HG03469 (cell line): ENCODE measurements at regions not wholly inside any gene's neighbourhood (a gene's known extent, or its start where the extent isn't known, plus 50 kb on each side); places are given as distances from the start of the nearest gene placed in this dataset.
"Not testable (repeated sequence)": the region's sequence is repeated elsewhere in the genome, so short reads cannot be mapped to it uniquely, and the experiment has no call there.

Source experiments
- ATAC-seq: cut with Tn5 transposase; IDR thresholded peaks from one replicate; pipeline ENCODE4 v1.9.1; 2021; ENCODE audit warnings: mild to moderate bottlenecking, moderate library complexity, moderate number of reproducible peaks; ENCODE audit not compliant: unreplicated experiment

DNA sequence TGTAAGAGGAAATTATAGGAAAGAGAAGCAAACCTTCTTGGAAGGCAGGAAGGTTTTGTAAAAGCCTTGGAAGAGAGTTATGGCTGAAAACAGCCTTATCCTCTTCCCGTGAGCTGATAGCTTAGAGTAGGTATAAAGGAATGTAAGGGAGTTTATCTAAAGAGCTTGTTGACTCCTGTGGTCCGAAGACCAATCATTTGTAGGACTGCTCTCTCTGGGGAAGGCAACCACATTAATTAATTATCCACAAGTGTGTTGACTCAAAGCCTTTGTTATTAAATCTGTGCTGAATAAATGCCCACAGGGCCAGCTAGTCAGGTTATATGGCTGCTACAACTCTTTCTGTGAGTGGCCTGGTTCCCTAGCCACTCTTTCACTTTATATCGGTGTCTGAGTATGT, 452.1 kb upstream of the RASGRP1 start:
- ATAC-seq: no peak

DNA sequence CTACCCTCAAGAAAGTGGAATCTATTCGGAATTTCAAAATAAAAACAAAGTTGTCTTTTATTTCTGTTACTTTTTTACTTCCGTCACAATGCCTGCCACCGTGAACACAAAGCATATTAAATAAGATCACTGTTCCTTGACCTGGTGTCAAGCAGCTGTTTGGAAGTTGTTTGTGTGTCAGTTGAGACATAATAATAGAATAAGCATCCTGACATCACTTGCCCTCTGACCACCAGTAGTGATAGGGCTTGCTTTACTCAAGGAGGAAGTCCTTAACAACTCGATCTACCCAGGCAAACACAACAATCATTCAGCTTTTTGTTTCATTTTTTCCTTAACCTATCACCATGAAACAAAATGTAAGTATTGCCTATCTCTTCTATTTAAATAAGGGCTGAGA, 454.4 kb upstream of the RASGRP1 start:
- no peak for ATAC-seq

DNA sequence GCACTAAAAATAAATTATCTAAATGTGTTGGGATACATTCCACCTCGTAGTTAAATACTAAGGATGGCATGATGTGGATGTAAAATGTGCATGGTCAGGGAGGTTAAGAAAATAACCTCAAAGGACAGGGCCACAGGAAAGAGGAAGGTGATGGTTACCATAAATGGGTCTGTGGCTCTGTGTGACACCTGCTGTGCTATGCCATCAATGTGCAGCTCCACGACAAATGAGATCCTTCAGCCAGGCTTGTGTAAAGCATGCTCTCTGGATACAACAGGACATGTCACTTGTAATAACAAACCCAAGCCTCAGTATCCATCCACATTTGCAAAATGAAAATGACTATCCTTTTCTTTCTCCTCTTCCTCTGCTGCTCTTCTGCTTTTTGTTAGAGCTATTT, 456.7 kb upstream of the RASGRP1 start:
- no peak for ATAC-seq

DNA sequence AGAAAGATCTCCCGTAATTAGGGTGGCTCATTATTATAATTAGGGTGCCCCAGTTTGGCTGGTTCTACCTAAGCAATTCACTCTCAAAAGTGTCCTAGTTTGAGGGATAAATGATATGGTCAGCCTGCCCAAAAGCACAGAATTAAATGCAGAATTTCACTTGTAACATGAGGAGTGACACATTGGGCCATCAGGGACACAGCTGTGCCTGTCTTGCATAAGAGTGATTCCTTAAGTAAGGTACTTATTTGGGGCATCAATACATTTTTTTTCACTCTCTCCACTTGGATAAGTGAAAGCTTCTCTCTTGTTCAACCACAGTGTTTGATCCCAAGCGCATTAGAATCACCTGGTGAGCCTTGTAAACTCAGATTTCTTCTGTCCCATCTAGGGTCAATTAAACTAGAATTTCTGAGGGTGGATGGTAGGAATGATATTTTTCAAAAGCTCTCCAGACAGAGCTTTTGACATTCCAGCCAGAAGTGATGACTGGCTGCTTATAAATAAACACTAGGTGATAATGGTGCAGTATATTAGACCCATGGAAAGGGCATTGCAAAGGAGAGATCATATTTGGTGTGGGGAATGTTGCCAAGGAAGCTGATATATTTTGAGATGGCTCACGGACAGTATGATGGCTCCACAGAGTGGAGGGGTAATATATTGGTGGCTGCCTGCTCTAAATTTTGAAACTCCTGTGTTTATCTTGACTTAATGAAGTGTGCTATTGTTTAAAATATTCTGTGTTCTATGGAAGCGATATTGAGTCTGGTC, 458.1 kb upstream of the RASGRP1 start:
- no peak for ATAC-seq

DNA sequence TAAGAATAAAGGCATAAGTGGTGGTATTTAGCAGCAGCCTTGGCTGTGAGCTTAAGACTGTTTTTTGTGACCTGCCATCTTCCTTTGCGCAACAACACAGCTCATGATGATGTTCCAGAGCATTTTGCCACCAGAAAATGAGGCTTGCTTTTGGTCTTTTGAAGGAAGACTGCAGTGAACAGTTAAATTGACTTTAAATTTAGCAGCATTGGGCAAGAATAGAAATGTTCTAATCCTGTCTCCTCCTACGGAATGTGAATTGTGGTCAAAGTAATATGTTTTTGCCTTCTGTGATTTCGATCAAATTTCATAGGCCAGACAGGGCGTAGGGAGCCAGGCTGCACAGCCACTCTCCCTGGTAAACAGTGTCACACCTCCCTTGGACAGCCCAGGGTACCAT, 460.7 kb upstream of the RASGRP1 start:
- ATAC-seq: no peak

DNA sequence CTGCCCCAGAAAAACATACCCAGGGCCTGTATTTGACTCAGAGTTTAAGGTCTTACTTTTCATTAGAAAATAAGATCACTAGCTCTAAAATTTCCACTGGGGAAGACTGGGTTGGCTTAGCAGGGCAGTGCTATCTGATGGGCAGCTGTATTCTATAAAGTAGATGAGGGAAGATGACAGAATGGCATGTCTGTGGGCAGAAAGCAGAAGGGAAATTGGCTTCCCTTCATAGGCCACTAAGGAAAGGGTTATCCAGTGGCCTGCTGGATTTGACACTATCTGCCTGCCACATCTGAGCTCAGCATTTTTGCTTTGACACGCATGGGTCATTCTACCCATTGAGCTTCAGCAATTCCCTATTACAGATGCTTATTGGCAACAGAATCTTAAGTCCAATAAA, 461.3 kb upstream of the RASGRP1 start:
- no peak for ATAC-seq

DNA sequence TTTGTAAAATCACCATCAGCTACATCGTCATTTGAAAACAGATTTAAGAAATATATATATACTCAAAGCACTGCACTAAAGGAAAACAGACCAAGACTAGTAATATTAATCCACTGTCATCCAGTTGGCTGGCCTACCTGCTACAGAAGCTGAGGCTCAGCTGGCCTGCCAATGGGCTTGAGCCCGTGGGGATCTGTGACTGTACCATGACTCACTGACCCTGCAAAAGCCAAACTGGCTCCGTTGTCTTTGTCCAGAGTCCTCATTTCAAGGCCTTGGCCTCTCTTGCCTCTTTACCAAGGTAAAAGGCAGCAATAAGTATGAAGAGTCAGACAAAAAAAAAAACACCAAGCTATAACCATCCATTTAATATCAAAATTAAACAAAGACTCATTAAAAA, 463.5 kb upstream of the RASGRP1 start:
- no peak for ATAC-seq

DNA sequence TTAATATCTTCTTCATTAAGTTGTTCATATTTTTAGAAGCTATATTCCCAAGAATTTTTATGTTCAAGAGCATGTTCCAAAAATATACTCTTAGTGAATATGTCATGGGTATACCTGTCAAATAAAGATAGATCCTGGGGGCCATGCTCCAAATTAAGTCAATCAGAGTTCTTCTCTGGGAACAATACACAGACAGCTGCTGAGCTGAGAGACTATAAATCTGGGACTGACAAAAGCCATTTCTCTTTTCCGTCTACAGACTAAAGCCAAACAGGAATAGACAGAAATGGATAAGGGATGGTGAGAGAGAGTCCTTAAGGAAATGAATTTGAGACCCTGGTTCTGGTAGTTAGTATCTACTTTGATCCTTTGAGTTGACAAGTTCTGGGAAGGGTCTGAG, 465.1 kb upstream of the RASGRP1 start:
- ATAC-seq: no peak

DNA sequence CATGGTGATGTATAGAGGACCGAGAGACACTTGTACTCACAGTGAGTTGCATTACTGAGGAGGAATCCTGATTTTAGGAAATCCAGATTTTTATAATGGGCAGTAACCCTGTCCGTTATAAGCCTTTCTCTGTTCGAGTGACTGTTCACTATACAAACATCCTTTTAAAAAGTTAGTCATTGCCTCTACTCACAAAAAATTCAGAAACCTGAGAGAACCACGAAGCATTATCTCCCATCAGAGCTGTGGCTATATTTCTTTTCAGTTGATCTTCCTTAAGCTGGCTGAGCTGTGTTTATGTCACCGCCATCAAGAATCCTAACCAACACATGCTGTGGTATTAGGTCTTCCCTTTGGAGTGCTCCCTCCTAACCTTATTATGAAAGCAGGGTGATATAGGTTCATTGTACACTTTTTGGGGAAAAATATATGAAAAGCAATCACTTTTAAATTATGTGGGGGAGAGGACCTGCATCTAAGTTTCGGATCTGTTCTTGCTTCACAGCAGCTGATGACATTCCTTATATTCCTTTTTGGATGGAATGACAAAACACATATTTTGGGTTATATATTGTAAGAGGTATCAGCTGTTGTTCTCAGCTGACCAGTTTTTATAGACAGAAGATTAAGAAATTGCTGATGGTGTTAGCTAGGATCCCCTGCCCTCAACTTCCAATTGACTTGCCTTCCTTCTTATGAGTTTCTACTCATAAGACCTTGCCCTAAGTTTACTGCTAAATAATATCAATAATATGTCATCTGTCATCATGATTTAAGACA, 465.9 kb upstream of the RASGRP1 start:
- ATAC-seq: no peak

DNA sequence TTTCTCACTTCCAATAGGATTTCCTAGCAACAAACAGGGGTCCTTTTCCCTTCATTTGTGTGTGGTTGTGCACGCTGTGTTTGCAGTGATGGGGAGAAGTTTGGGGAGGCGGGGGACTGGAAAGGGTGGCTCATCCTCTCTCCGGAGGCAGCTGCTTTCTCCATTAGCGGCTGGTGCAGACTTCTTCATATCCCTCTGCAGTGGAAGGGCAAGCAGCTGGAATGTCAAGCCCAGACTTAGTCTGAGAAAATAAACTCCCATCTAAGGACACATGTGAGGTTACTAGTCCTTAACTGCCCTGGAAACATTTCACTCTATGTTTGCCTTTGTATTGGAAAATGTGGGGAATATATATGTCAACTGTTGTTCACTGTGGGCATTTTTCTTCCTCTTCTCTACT, 467.0 kb upstream of the RASGRP1 start:
- no peak for ATAC-seq

DNA sequence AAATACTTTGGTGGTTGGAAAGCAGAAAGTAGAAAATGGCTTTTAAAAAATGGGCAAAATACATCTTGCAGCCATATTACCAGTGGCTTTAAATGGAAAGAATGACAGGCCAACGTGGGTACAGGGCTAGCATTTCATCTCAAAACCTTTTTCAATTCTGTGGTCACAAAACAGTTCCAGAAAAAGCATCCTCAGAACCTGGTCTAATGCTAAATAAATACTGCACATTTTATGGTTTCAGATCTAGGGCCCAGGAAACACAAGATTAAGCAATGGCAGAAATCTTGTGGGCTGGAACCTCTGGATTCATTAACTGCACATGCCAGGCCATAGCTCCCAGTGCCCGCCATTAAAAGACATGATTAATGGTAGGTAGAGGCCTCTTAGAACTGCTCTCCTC, 470.2 kb upstream of the RASGRP1 start:
- no peak for ATAC-seq

DNA sequence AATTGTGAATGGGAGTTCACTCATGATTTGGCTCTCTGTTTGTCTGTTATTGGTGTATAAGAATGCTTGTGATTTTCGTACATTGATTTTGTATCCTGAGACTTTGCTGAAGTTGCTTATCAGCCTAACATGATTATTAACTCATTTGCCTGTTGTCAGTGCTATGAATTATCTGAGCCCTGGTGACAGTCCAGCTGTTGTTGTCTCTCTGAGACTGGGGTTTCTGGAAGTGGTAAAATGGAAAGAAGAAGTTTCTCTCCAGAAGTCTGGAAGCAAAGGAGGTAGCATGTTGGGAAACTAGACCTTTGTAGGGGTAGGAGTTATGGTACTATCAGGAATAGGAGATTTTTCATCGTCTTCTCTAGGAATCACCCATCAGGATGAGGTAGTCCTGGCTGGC, 473.0 kb upstream of the RASGRP1 start:
- ATAC-seq: not testable (repeated sequence)

DNA sequence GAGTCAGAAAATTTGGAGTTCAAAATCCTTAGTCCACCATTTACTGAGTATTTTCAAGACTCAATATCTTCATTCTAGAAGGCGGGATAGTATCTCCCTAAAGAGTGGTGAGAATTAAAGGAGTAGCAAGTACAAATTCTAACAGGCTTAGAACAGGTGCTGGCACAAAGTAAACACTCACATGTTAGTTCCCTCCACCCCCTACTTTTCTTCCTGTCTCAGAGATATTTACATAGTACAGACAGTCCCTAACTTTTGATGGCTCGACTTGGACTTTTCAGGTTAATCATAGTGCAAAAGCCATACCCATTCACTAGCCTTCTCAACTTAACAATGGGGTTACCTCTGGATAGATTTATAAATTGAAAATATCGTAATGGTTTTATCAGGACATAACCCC, 476.2 kb upstream of the RASGRP1 start:
- no peak for ATAC-seq

DNA sequence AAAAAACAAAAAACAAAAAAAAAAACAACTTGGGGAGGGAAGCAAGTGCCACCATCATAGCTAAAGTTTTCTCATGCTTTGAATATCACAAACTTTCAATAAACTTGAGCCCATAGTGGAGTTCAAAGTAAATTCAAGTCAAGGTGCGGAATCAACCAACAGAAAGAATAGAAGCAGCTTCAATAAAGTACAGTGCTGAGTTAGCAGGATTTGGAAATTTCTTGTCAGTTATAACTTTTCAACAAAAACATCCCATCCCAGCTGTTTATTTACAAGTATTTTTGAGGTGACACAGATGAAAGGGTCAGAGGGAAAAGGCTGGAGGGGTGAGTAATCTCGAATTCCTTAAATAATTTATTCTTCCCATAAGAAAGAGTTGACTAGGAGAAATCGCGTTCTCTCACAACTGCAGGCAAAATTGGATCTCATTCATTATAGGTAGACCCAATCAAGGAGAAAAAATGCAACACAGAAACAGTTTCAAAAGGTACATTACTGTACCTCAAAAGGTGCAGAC, 477.4 kb upstream of the RASGRP1 start:
- no peak for ATAC-seq

DNA sequence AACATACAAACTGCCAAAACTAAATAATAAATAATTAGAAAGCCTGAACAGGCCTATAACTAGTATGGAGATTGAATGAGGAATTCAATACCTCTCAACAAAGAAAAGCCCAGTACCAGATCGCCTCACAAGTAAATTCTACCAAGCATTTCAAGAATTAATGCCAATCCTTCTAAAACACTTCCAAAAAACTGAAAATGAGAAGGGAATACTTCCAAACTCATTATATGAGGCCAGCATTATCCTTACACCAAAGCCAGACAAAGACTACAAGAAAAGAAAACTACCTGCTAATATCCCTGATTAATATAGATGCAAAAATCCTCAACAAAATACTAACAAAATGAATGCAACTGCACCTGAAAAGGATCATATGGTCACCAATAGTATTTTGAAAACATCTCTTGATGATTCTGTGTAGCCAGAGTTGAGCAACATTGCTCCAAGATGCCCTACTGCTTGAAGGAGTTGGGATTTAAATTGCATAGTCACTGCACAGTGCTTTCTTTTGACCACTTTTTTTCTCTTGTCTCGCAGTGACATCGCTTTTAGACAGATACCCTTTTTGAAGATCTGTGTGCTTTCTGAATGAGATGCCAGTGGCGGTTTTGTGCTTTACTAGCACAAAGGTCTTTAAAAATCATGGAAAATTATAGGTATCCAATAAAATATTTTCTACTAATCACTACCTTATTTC, 487.2 kb upstream of the RASGRP1 start:
- ATAC-seq: no peak

DNA sequence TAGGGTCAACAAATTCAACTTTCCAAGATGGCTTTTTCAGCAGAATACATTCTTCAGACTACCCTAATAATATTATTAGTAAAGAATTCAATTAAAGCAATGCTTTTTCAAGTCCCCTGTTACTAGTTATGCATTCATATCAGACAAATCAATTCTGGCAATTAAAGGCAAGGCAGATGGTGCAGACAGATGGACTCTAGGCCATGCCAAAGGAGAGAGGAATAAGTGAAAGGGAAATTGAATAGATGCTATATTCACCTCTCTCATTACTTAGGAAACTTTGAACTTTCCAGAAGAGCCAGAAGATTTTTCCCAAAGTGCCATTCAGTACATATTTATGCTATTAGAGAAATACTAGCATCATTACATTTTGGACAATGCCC, 487.7 kb upstream of the RASGRP1 start:
- no peak for ATAC-seq

DNA sequence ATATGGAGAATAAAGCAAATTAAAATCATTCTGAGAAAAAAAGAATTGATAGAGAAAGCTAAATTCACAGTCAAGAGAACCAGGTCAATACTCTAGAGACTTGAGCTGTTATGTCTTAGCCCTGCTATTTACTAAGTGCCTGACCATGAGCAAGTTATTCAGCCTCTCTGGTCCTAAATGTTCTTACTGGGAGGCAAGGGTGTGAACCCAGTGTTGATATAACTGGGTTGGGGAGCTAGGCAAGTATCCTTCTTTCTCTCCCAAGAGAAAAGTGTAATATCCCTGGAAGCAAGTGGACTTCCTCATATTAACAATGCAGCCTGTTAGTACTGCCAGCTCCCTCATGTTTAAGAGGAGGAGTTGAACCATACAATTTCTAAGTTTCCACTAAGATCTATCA, 488.9 kb upstream of the RASGRP1 start:
- ATAC-seq: no peak

DNA sequence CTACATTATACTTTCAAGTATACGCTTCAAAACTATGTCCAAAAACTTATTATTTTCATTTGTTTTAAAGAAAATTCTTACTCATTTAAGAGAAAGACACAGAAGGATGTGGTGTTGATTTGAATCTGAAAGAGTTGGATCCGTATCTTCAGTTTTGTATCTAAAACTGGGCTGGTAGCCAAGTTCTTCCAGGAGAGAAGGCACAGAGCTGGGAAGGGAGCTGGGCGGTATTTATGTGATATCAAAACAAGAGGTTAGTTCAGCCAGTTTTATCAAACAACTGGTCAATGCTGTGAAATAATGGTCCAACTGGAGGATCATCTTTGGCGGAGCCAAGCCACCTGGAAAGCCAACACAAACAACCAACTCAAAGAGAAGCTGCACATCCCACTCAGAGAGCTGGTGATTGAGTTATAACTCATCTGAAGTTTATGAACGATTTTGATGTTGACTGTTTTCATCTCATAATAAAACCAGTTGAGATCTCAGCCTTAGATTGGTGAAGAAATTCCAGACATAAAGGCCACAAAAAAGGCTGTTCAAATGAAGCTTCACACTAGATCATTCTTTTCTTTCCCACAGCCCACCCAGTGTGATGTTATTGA, 489.6 kb upstream of the RASGRP1 start:
- no peak for ATAC-seq

DNA sequence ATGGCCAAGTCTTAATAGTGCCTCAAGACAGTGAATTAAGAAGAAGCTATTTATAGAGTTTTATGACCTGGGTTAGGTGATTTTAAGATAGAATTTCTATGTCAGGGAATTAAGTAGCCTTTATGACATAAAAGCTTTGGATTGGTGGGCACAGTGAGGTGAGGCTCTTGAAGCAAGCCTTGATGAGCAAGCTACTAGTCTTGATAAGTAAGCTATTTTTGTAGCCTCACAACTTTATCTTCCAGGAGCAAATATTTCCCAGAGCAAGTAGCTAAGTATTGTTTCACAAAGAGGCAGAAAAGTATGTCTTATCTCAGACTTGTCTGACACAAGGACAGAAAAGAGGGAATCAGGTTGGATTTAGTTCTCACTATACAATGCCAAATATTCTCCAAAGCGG, 491.7 kb upstream of the RASGRP1 start:
- no peak for ATAC-seq

DNA sequence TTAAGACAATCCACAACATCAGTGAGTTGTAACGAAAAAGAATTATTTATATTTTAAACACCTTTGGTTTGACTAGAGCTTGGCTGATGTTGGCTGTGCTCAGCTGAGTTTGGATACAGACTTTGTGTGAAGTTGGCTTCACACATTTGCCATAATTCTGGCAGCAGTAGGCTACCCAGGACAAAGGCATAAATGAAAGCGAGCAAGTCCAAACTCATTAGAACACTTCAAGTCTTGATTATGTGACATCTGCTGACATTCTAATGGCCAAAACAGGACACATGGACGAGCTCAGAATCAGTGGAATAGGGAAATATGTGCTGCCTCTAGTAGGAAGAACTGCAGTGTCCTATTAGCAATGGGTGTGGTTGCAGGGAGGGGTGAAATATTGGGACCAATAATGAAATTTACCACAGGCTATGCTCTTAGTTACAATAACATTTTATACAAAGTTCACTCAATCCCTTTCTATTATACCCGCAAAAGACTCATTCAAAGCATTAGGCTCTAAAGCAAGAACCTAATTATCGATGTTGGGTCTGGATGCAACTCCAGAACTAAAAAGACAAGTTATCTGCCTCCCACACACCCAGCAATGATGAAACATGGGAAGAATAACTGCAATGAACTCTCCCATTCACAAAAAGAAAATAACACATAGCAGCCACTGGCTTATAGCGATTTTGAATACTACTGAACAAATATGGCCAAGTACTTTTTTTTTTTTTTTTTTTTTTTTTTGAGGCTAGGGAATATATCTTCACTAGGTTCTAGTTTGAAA, 493.9 kb upstream of the RASGRP1 start:
- no peak for ATAC-seq

DNA sequence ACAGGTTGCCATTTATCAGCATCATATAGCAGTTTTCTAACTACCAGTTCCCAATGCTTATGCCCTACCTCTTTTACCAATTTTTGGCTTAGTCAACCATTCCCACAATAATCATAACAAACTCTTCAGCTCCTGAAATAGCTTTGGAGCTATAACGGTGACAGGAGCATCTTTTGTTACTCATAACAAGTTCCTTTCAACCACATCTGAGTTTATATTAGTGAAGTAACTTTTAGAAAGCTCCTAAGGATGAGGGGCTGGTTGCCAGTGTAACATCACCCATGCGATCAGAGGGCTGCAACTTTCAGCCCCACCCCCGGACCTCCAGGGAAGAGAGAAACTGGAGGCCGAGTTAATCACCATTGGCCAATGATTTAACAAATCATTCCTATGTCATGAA, 495.3 kb upstream of the RASGRP1 start:
- ATAC-seq: no peak
